ENCODE measurements at regions not wholly inside any gene's neighbourhood (a gene's known extent, or its start where the extent isn't known, plus 50 kb on each side); places are given as distances from the start of the nearest gene placed in this dataset.
"Not testable (repeated sequence)": the region's sequence is repeated elsewhere in the genome, so short reads cannot be mapped to it uniquely, and the experiment has no call there.

DNA sequence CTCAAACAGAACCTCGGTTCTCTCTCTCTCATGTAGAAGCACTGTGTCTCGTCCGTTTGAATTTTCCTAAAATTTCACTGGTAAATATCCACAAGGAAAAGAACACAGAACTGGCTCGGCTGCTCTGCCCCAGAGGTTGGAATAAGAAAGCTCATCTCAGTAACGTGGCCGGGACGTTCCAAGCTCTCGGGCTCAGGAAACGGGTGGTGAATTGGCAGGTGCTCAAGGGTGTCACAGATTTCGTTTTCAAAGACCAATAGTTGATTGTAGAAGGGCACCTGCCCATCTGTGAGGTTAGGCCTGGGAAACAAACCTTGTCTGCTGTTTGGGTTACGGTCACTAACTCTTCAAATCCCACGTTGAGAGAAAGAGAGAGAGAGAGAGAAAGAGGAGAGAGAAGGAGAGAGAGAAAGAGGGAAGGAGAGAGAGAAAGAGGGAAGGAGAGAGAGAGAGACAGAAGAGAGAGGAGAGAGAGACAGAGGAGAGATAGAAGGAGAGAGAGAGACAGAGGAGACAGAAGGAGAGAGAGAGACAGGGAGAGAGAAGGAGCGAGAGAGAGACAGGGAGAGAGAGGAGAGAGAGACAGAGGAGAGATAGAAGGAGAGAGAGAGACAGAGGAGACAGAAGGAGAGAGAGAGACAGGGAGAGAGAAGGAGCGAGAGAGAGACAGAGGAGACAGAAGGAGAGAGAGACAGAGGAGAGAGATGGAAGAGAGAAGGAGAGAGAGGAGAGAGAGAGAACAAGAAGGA, 106.6 kb downstream of the CRLF2 start:
- DNase-seq (no peak), ATAC-seq (ENCODE audit: low read depth) (no peak)
- no peak overlapping the region for H3K27ac Mint-ChIP-seq
- Histone ChIP-seq H3K27ac (ENCODE audit: low read length in 2 of 2) (no peak overlapping the region), H3K9me3 (ENCODE audit: control extremely low read depth in 1 of 3, control insufficient read depth in 2 of 3, insufficient read depth in 1 of 3, low read length in 2 of 3) (peaks cover 0 to 10% (median 0%) of the 10 kb centered on the region in 3 donors), H3K36me3 (replicated peaks in 1 of 2; ENCODE audit: control extremely low read depth in 1 of 2, control insufficient read depth in 1 of 2, extremely low read depth in 1 of 2, insufficient read depth in 2 of 2, low read length in 1 of 2) (no peaks in the 10 kb centered on the region), H4K20me1 (ENCODE audit: control insufficient read depth, insufficient read depth, low read length, poor library complexity, severe bottlenecking) (no peaks in the 10 kb centered on the region), H3K4me1 (ENCODE audit: control insufficient read depth in 2 of 2, insufficient read depth in 2 of 2, low read length in 2 of 2) (no peaks in the 10 kb centered on the region), H3K9ac (ENCODE audit: low read length) (no peak overlapping the region), H3K4me3 (ENCODE audit: control extremely low read depth in 1 of 5, extremely low read depth in 1 of 5, insufficient read depth in 1 of 5, low read depth in 2 of 5, low read length in 4 of 5) (no peak overlapping the region), H2AFZ (ENCODE audit: insufficient read depth, low read depth, low read length, poor library complexity, severe bottlenecking) (no peak overlapping the region), H3K27me3 (replicated peaks in 1 of 4; ENCODE audit: control extremely low read depth in 1 of 4, control insufficient read depth in 3 of 4, insufficient read depth in 4 of 4, low read length in 3 of 4) (peaks cover 0 to 10% (median 0%) of the 10 kb centered on the region in 4 experiments), H3K79me2 (ENCODE audit: control insufficient read depth, insufficient read depth, low read length) (no peaks in the 10 kb centered on the region), H3K4me2 (replicated peaks; ENCODE audit: low read depth, low read length, poor library complexity, severe bottlenecking) (no peak overlapping the region)
- intact Hi-C loops (cut with micrococcal nuclease), result no loop called here
- ChIA-PET POLR2A (no interaction called here), CTCF (no interaction called here)
- H3K9me3 Mint-ChIP-seq (ENCODE audit: insufficient read depth), result no peaks in the 10 kb centered on the region
- 51% methylated on average over 11 of the region's 14 CpGs for WGBS (ENCODE audit: insufficient coverage)
- no peaks in the 10 kb centered on the region for H3K4me1 Mint-ChIP-seq
- peaks cover 7% of the 10 kb centered on the region for H3K27me3 Mint-ChIP-seq
- H3K4me3 Mint-ChIP-seq, result no peak overlapping the region
- TF ChIP-seq, protein P1, sequence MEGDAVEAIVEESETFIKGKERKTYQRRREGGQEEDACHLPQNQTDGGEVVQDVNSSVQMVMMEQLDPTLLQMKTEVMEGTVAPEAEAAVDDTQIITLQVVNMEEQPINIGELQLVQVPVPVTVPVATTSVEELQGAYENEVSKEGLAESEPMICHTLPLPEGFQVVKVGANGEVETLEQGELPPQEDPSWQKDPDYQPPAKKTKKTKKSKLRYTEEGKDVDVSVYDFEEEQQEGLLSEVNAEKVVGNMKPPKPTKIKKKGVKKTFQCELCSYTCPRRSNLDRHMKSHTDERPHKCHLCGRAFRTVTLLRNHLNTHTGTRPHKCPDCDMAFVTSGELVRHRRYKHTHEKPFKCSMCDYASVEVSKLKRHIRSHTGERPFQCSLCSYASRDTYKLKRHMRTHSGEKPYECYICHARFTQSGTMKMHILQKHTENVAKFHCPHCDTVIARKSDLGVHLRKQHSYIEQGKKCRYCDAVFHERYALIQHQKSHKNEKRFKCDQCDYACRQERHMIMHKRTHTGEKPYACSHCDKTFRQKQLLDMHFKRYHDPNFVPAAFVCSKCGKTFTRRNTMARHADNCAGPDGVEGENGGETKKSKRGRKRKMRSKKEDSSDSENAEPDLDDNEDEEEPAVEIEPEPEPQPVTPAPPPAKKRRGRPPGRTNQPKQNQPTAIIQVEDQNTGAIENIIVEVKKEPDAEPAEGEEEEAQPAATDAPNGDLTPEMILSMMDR (IDR thresholded peaks at IDR 0.05), result no peak
- TF ChIP-seq EZH2 (IDR thresholded peaks at IDR 0.05; ENCODE audit: borderline replicate concordance, insufficient read depth, low read depth, low read length, poor library complexity, severe bottlenecking), result no peak

GRCh38 chrX:1105031-1105430, 107.4 kb downstream of the CRLF2 start:
- WGBS (ENCODE audit: insufficient coverage), result 100% methylated on average over 5 of the region's 17 CpGs
- ATAC-seq (ENCODE audit: low read depth); H3K9me3 Mint-ChIP-seq (ENCODE audit: insufficient read depth); H3K36me3 ChIP-seq (replicated peaks in 1 of 2; ENCODE audit: control extremely low read depth in 1 of 2, control insufficient read depth in 1 of 2, extremely low read depth in 1 of 2, insufficient read depth in 2 of 2, low read length in 1 of 2); H3K9ac ChIP-seq (ENCODE audit: low read length); H3K4me3 ChIP-seq (ENCODE audit: control extremely low read depth in 1 of 5, extremely low read depth in 1 of 5, insufficient read depth in 1 of 5, low read depth in 2 of 5, low read length in 4 of 5); H3K79me2 ChIP-seq (ENCODE audit: control insufficient read depth, insufficient read depth, low read length); H3K27ac ChIP-seq (ENCODE audit: low read length in 2 of 2); H4K20me1 ChIP-seq (ENCODE audit: control insufficient read depth, insufficient read depth, low read length, poor library complexity, severe bottlenecking); H2AFZ ChIP-seq (ENCODE audit: insufficient read depth, low read depth, low read length, poor library complexity, severe bottlenecking); POLR2A ChIA-PET; H3K27ac Mint-ChIP-seq; H3K4me1 Mint-ChIP-seq; H3K4me3 Mint-ChIP-seq; H3K27me3 Mint-ChIP-seq; H3K4me1 ChIP-seq (ENCODE audit: control insufficient read depth in 2 of 2, insufficient read depth in 2 of 2, low read length in 2 of 2); H3K27me3 ChIP-seq (replicated peaks in 1 of 4; ENCODE audit: control extremely low read depth in 1 of 4, control insufficient read depth in 3 of 4, insufficient read depth in 4 of 4, low read length in 3 of 4); intact Hi-C loops (cut with micrococcal nuclease); DNase-seq; CTCF ChIA-PET; H3K4me2 ChIP-seq (replicated peaks; ENCODE audit: low read depth, low read length, poor library complexity, severe bottlenecking): not testable (repeated sequence)
- peaks cover 0 to 10% (median 0%) of the 10 kb centered on the region in 3 donors for H3K9me3 ChIP-seq (ENCODE audit: control extremely low read depth in 1 of 3, control insufficient read depth in 2 of 3, insufficient read depth in 1 of 3, low read length in 2 of 3)
